ENCODE measurements at regions not wholly inside any gene's neighbourhood (a gene's known extent, or its start where the extent isn't known, plus 50 kb on each side); places are given as distances from the start of the nearest gene placed in this dataset.

GRCh38 chr5:67921004-67921601, 294.5 kb upstream of the PIK3R1 start:
- TF ChIP-seq CTCF (IDR thresholded peaks at IDR 0.05) (no peak), POLR2A (IDR thresholded peaks at IDR 0.05) (no peak)

All from uterus (tissue), 2 donors.